ENCODE measurements at regions not wholly inside any gene's neighbourhood (a gene's known extent, or its start where the extent isn't known, plus 50 kb on each side); places are given as distances from the start of the nearest gene placed in this dataset.

DNA sequence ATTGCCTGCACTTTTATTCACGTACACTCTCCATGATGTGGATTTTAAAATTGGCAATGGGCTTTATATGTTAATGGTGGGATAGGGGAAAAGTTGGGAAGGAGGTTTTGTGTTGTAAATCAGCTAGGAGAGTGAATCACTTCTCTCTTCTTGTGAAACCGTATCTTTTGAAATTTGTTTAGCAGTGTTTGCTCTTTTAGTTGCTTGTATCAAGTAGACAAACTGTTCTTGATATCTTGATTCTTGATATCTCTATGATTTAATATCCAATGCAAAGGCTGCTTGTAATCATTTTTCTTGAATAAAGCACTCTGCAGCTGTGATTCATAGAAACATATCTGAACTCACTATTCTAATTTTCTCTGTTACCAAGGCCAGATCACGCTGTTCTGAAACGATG, 615.1 kb downstream of the CCER1 start:
- TF ChIP-seq CTCF (IDR thresholded peaks at IDR 0.05) (no peak), POLR2A (IDR thresholded peaks at IDR 0.05) (no peak)
